Activated T-cell treated with anti-CD3 and anti-CD28 coated beads, Interleukin-2, amount 50 U/mL, for 72 hours (primary cell): ENCODE measurements at regions not wholly inside any gene's neighbourhood (a gene's known extent, or its start where the extent isn't known, plus 50 kb on each side); places are given as distances from the start of the nearest gene placed in this dataset.

Experiments used
- ATAC-seq, 2 donors: fragments of 150-1000 bp; cut with Tn5 transposase; replicated peaks in 1 of 2; 2 replicates each; pipeline ENCODE4 v1.10.0; 2021; ENCODE audit warnings: moderate library complexity in 2 of 2, mild to moderate bottlenecking in 1 of 2
- DNase-seq, 2 donors: peaks; one replicate each; pipeline ENCODE4 v3.0.0; 2021 to 2022; ENCODE audit warnings: mixed read lengths in 1 of 2
- H3K27ac Mint-ChIP-seq: one replicate; pipeline ENCODE4 v1.8.0; 2022; ENCODE audit warnings: mild to moderate bottlenecking, moderate library complexity, mixed read lengths
- H3K27me3 Mint-ChIP-seq: one replicate; pipeline ENCODE4 v1.8.0; 2022; ENCODE audit warnings: low read depth, mixed read lengths
- H3K36me3 Mint-ChIP-seq, 2 donors: one replicate each; pipeline ENCODE4 v1.8.0; 2022; ENCODE audit warnings: mixed read lengths in 2 of 2, mild to moderate bottlenecking in 1 of 2; ENCODE audit not compliant: insufficient read depth in 2 of 2
- H3K4me1 Mint-ChIP-seq: one replicate; pipeline ENCODE4 v1.8.0; 2022; ENCODE audit warnings: low read depth, mixed read lengths
- H3K4me3 Mint-ChIP-seq, 2 donors: one replicate each; pipeline ENCODE4 v1.8.0; 2022; ENCODE audit warnings: mild to moderate bottlenecking in 2 of 2, mixed read lengths in 2 of 2, moderate library complexity in 2 of 2
- H3K9me3 Mint-ChIP-seq, 2 donors: one replicate each; pipeline ENCODE4 v1.8.0; 2022; ENCODE audit warnings: mixed read lengths in 2 of 2

- H3K4me1 Mint-ChIP-seq = no peaks in the 10 kb centered on the region
- no peak for DNase-seq
- no peak overlapping the region for H3K27ac Mint-ChIP-seq
- H3K9me3 Mint-ChIP-seq = peaks cover 10% of the 10 kb centered on the region in 2 donors
- H3K27me3 Mint-ChIP-seq = no peaks in the 10 kb centered on the region
- no peak for ATAC-seq
- peaks cover 0 to 8% of the 10 kb centered on the region in 2 donors for H3K36me3 Mint-ChIP-seq
- H3K4me3 Mint-ChIP-seq = no peak overlapping the region
Observed at GRCh38 chr5:175148636-175149172, 295.3 kb downstream of the DRD1 start.

- Mint-ChIP-seq H3K4me1 (no peaks in the 10 kb centered on the region), H3K27ac (no peak overlapping the region), H3K9me3 (peaks cover 7 to 8% of the 10 kb centered on the region in 2 donors), H3K4me3 (no peak overlapping the region), H3K27me3 (no peaks in the 10 kb centered on the region), H3K36me3 (peaks cover 0 to 4% of the 10 kb centered on the region in 2 donors)
- DNase-seq (no peak), ATAC-seq (no peak)
Observed at GRCh38 chr5:175146733-175147132, 297.2 kb downstream of the DRD1 start.

GRCh38 chr5:175141421-175141820 is 302.6 kb downstream of the DRD1 start:
- DNase-seq (no peak), ATAC-seq (no peak)
- Mint-ChIP-seq H3K4me3 (no peak overlapping the region), H3K27me3 (no peaks in the 10 kb centered on the region), H3K36me3 (peaks cover 5 to 7% of the 10 kb centered on the region in 2 donors), H3K27ac (no peak overlapping the region), H3K4me1 (no peaks in the 10 kb centered on the region), H3K9me3 (peaks cover 12 to 17% of the 10 kb centered on the region in 2 donors)

GRCh38 chr5:175133185-175133584 is 310.8 kb downstream of the DRD1 start:
- Mint-ChIP-seq H3K4me1 (no peaks in the 10 kb centered on the region), H3K27ac (no peak overlapping the region), H3K27me3 (no peaks in the 10 kb centered on the region), H3K36me3 (peaks cover 0 to 4% of the 10 kb centered on the region in 2 donors), H3K9me3 (peaks cover 3 to 5% of the 10 kb centered on the region in 2 donors), H3K4me3 (no peak overlapping the region)
- ATAC-seq (no peak), DNase-seq (no peak)

GRCh38 chr5:175131432-175131831 is 312.6 kb downstream of the DRD1 start:
- no peak overlapping the region for H3K4me3 Mint-ChIP-seq
- no peak overlapping the region for H3K27ac Mint-ChIP-seq
- ATAC-seq (no peak), DNase-seq (no peak)
- H3K4me1 Mint-ChIP-seq = no peaks in the 10 kb centered on the region
- H3K36me3 Mint-ChIP-seq = peaks cover 0 to 4% of the 10 kb centered on the region in 2 donors
- no peaks in the 10 kb centered on the region for H3K27me3 Mint-ChIP-seq
- peaks cover 3 to 4% of the 10 kb centered on the region in 2 donors for H3K9me3 Mint-ChIP-seq

GRCh38 chr5:175129619-175130018 is 314.4 kb downstream of the DRD1 start:
- ATAC-seq = no peak
- no peaks in the 10 kb centered on the region for H3K9me3 Mint-ChIP-seq
- H3K27me3 Mint-ChIP-seq = no peaks in the 10 kb centered on the region
- no peaks in the 10 kb centered on the region for H3K4me1 Mint-ChIP-seq
- H3K4me3 Mint-ChIP-seq = no peak overlapping the region
- no peak overlapping the region for H3K27ac Mint-ChIP-seq
- H3K36me3 Mint-ChIP-seq = no peaks in the 10 kb centered on the region
- no peak for DNase-seq

GRCh38 chr5:175129121-175129520 is 314.9 kb downstream of the DRD1 start:
- no peaks in the 10 kb centered on the region for H3K36me3 Mint-ChIP-seq
- no peak overlapping the region for H3K27ac Mint-ChIP-seq
- no peaks in the 10 kb centered on the region for H3K27me3 Mint-ChIP-seq
- ATAC-seq = no peak
- no peak overlapping the region for H3K4me3 Mint-ChIP-seq
- no peak for DNase-seq
- H3K4me1 Mint-ChIP-seq = no peaks in the 10 kb centered on the region
- no peaks in the 10 kb centered on the region for H3K9me3 Mint-ChIP-seq

GRCh38 chr5:175124821-175125220 is 319.2 kb downstream of the DRD1 start:
- H3K27ac Mint-ChIP-seq = no peak overlapping the region
- DNase-seq = no peak
- no peak overlapping the region for H3K4me3 Mint-ChIP-seq
- H3K36me3 Mint-ChIP-seq = no peaks in the 10 kb centered on the region
- no peaks in the 10 kb centered on the region for H3K27me3 Mint-ChIP-seq
- H3K9me3 Mint-ChIP-seq = no peaks in the 10 kb centered on the region
- no peak for ATAC-seq
- H3K4me1 Mint-ChIP-seq = no peaks in the 10 kb centered on the region

- Mint-ChIP-seq H3K27me3 (no peaks in the 10 kb centered on the region), H3K4me1 (no peaks in the 10 kb centered on the region), H3K4me3 (no peak overlapping the region), H3K9me3 (no peaks in the 10 kb centered on the region), H3K27ac (no peak overlapping the region), H3K36me3 (no peaks in the 10 kb centered on the region)
- ATAC-seq (no peak), DNase-seq (no peak)
Observed at GRCh38 chr5:175124251-175124813, 319.6 kb downstream of the DRD1 start.

- H3K27ac Mint-ChIP-seq = no peak overlapping the region
- H3K4me1 Mint-ChIP-seq = no peaks in the 10 kb centered on the region
- H3K27me3 Mint-ChIP-seq = no peaks in the 10 kb centered on the region
- no peaks in the 10 kb centered on the region for H3K9me3 Mint-ChIP-seq
- ATAC-seq = no peak
- no peak for DNase-seq
- no peaks in the 10 kb centered on the region for H3K36me3 Mint-ChIP-seq
- H3K4me3 Mint-ChIP-seq = no peak overlapping the region
Observed at GRCh38 chr5:175123542-175123941, 320.4 kb downstream of the DRD1 start.

- no peak for ATAC-seq
- no peak overlapping the region for H3K27ac Mint-ChIP-seq
- no peaks in the 10 kb centered on the region for H3K36me3 Mint-ChIP-seq
- no peaks in the 10 kb centered on the region for H3K4me1 Mint-ChIP-seq
- H3K27me3 Mint-ChIP-seq = peaks cover 12% of the 10 kb centered on the region
- H3K9me3 Mint-ChIP-seq = no peaks in the 10 kb centered on the region
- H3K4me3 Mint-ChIP-seq = no peak overlapping the region
- DNase-seq = no peak
Observed at GRCh38 chr5:175121457-175121856, 322.5 kb downstream of the DRD1 start.

GRCh38 chr5:175120412-175120811 is 323.6 kb downstream of the DRD1 start:
- no peaks in the 10 kb centered on the region for H3K9me3 Mint-ChIP-seq
- H3K4me3 Mint-ChIP-seq = no peak overlapping the region
- no peak overlapping the region for H3K27ac Mint-ChIP-seq
- peaks cover 13% of the 10 kb centered on the region for H3K27me3 Mint-ChIP-seq
- no peaks in the 10 kb centered on the region for H3K36me3 Mint-ChIP-seq
- H3K4me1 Mint-ChIP-seq = no peaks in the 10 kb centered on the region
- no peak for DNase-seq
- no peak for ATAC-seq

GRCh38 chr5:175118700-175119309 is 325.2 kb downstream of the DRD1 start:
- peaks cover 13% of the 10 kb centered on the region for H3K27me3 Mint-ChIP-seq
- no peaks in the 10 kb centered on the region for H3K4me1 Mint-ChIP-seq
- H3K4me3 Mint-ChIP-seq = no peak overlapping the region
- no peak for DNase-seq
- no peak overlapping the region for H3K27ac Mint-ChIP-seq
- no peak for ATAC-seq
- no peaks in the 10 kb centered on the region for H3K9me3 Mint-ChIP-seq
- no peaks in the 10 kb centered on the region for H3K36me3 Mint-ChIP-seq
